HEK293T (cell line): ENCODE measurements at regions not wholly inside any gene's neighbourhood (a gene's known extent, or its start where the extent isn't known, plus 50 kb on each side); places are given as distances from the start of the nearest gene placed in this dataset.

Experiments
- CTCF ChIA-PET: fragments of 350-600 bp; formaldehyde crosslinking; extraction: SDS; loops from one replicate; lab custom pipeline; 2021; ENCODE audit warnings: antibody characterized with exemption, inconsistent platforms; lab: Yijun Ruan, JAX
- POLR2A ChIA-PET: fragments of 350-600 bp; formaldehyde crosslinking; extraction: SDS; loops from one replicate; lab custom pipeline; 2020; ENCODE audit warnings: antibody characterized with exemption, inconsistent platforms; lab: Yijun Ruan, JAX
- DNase-seq: peaks from one replicate; pipeline ENCODE4 v3.0.0; 2012; ENCODE audit warnings: mixed read lengths; ENCODE audit errors: extremely low spot score
- ARNT ChIP-seq: fragments of 450-650 bp; IDR thresholded peaks from 2 replicates; pipeline ENCODE4 v1.6.1; 2017; ENCODE audit warnings: mild to moderate bottlenecking
- BHLHE40 ChIP-seq: fragments of 450-650 bp; IDR thresholded peaks from 2 replicates; pipeline ENCODE4 v1.6.1; 2016; ENCODE audit warnings: mild to moderate bottlenecking, moderate library complexity, borderline replicate concordance
- CTBP1 ChIP-seq: fragments of 450-650 bp; IDR thresholded peaks from 2 replicates; pipeline ENCODE4 v1.6.1; 2016; ENCODE audit warnings: borderline replicate concordance
- ELF4 ChIP-seq: fragments of 450-650 bp; IDR thresholded peaks from 2 replicates; pipeline ENCODE4 v1.6.1; 2017; ENCODE audit warnings: antibody characterized with exemption
- FOXA1 ChIP-seq: fragments of 450-650 bp; IDR thresholded peaks from 2 replicates; pipeline ENCODE4 v1.6.1; 2016; ENCODE audit warnings: mild to moderate bottlenecking
- FOXK2 ChIP-seq: fragments of 450-650 bp; IDR thresholded peaks from 2 replicates; pipeline ENCODE4 v1.6.1; 2016; ENCODE audit warnings: mild to moderate bottlenecking
- FOXM1 ChIP-seq: fragments of 450-650 bp; IDR thresholded peaks from 2 replicates; pipeline ENCODE4 v1.6.1; 2017; ENCODE audit warnings: mild to moderate bottlenecking, borderline replicate concordance
- HDGF ChIP-seq: fragments of 450-650 bp; IDR thresholded peaks from 2 replicates; pipeline ENCODE4 v1.6.1; 2017; ENCODE audit warnings: antibody characterized with exemption, borderline replicate concordance
- L3MBTL2 ChIP-seq: fragments of 450-650 bp; conservative IDR thresholded peaks from 2 replicates; pipeline ENCODE4 v1.6.1; 2016; ENCODE audit warnings: mild to moderate bottlenecking
- LEF1 ChIP-seq: fragments of 450-650 bp; IDR thresholded peaks from 2 replicates; pipeline ENCODE4 v1.6.1; 2017; ENCODE audit warnings: mild to moderate bottlenecking, borderline replicate concordance
- NFRKB ChIP-seq: fragments of 450-650 bp; IDR thresholded peaks from 2 replicates; pipeline ENCODE4 v1.6.1; 2016; ENCODE audit warnings: mild to moderate bottlenecking, moderate library complexity
- SP1 ChIP-seq: fragments of 450-650 bp; IDR thresholded peaks from 2 replicates; pipeline ENCODE4 v1.6.1; 2017
- SUZ12 ChIP-seq: fragments of 450-650 bp; IDR thresholded peaks from 2 replicates; pipeline ENCODE4 v1.6.1; 2016; ENCODE audit warnings: mild to moderate bottlenecking
- TARDBP ChIP-seq: fragments of 450-650 bp; IDR thresholded peaks from 2 replicates; pipeline ENCODE4 v1.6.1; 2016
- ZNF384 ChIP-seq: fragments of 450-650 bp; IDR thresholded peaks from 2 replicates; pipeline ENCODE4 v1.6.1; 2016
- TF ChIP-seq, protein P1 (sequence below): fragments of 450-650 bp; IDR thresholded peaks from 2 replicates; pipeline ENCODE4 v1.6.1; 2016

- CTCF ChIA-PET, result no interaction called here
- POLR2A ChIA-PET, result no interaction called here
- TF ChIP-seq BHLHE40, result no peak
- TF ChIP-seq FOXK2, result no peak
- TF ChIP-seq ELF4, result no peak
- no peak for TF ChIP-seq FOXM1
- TF ChIP-seq LEF1, result no peak
- TF ChIP-seq, protein P1, sequence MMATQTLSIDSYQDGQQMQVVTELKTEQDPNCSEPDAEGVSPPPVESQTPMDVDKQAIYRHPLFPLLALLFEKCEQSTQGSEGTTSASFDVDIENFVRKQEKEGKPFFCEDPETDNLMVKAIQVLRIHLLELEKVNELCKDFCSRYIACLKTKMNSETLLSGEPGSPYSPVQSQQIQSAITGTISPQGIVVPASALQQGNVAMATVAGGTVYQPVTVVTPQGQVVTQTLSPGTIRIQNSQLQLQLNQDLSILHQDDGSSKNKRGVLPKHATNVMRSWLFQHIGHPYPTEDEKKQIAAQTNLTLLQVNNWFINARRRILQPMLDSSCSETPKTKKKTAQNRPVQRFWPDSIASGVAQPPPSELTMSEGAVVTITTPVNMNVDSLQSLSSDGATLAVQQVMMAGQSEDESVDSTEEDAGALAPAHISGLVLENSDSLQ, result no peak
- no peak for TF ChIP-seq ZNF384
- TF ChIP-seq NFRKB, result no peak
- TF ChIP-seq HDGF, result no peak
- TF ChIP-seq SUZ12, result no peak
- TF ChIP-seq CTBP1, result no peak
- no peak for TF ChIP-seq L3MBTL2
- TF ChIP-seq TARDBP, result no peak
- no peak for TF ChIP-seq SP1
- TF ChIP-seq FOXA1, result no peak
- no peak for DNase-seq
These were observed 66.3 kb upstream of the TMEM215 start for GRCh38 chr9:32716955-32717543.

DNA sequence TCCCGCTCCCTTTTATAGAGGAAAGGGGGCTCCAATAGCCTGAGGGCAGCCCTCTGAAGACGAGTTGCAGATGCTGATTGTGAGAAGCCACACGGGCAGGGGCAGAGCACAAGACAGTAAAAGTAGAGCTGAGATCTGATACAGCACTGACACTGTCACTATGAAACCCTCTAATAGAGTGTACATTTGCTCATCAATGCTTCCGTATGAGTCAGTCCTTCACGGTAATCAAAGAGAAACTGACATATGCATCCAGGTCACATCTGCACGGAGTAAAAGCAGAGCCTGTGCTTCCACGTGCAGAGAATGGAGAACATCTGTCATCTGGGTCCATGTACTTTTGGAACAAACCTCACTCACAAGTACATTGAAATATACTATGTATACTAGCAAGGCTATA is 60.6 kb upstream of the TMEM215 start:
- TF ChIP-seq BHLHE40 (no peak), SP1 (no peak), HDGF (no peak), FOXM1 (no peak)
- ChIA-PET CTCF (no interaction called here), POLR2A (no interaction called here)
- DNase-seq, result no peak

DNA sequence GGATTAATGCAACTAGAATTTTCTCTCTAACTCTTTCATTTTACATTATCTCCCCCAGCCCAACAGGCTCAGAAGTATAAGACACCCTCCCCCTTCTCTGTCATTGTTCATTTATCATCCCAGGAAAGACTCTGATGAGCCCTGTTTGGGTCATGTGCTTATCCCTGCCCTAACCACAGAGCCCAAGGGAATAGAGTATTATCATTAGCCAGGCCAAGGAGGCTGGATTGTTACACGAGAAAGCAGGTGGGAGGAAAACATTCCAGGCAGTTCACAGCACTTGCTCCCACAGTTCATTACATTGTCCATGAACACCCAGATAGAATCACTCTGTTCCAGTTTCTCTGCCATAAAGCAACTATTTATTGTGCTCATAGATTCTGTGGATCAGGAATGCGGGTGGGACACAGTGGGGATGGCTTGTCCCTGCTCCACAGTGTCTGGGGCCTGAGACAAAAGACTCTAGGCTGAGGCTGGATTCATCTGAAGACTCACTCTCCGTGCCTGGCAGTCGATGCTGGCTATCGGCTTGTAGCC is 59.5 kb upstream of the TMEM215 start:
- no peak for DNase-seq
- POLR2A ChIA-PET, result no interaction called here

DNA sequence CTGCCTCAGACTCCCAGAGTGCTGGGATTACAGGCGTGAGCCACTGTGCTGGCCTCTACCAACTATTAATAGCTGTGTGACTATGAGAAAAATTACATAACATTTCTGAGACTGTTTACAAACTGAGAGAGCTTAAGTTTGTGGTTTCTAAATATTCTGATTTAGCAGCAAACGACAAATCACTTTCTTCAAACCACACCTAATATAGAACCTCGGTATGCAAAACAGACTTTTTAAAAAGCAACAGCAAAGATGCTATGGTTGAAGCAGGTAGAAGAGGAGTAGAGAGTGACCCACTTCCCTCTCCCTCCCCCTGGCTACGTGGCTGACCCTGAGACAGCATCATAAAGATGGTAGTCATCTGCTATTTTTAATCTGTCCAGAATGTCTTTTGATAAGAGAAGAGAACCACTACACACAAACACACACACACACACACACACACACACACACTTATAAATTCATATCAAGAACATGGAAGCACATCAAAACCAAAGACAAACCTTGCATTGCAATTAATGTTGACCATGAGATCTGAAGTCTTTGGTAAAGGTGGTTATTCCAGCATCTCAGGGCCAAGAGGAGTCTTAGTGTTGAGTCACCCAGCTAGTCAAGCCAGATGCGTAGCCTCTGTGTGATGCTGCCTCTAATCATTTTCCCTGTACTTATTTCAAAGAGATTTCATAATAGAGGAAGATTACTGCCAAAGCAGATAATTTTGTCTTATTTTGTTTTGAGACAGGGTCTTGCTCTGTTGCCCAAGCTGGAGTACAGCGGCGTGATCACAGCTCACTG is 58.1 kb upstream of the TMEM215 start:
- ChIA-PET POLR2A (no interaction called here), CTCF (no interaction called here)
- DNase-seq, result no peak
- TF ChIP-seq SP1 (no peak), FOXA1 (no peak), CTBP1 (no peak), ELF4 (no peak), FOXK2 (no peak), NFRKB (no peak), FOXM1 (no peak)

More for the DNA sequence above, 59.5 kb upstream of the TMEM215 start:
- no peak for TF ChIP-seq ARNT
- TF ChIP-seq L3MBTL2, result no peak
- no peak for TF ChIP-seq SP1
- no peak for TF ChIP-seq BHLHE40
- CTCF ChIA-PET, result no interaction called here

DNA sequence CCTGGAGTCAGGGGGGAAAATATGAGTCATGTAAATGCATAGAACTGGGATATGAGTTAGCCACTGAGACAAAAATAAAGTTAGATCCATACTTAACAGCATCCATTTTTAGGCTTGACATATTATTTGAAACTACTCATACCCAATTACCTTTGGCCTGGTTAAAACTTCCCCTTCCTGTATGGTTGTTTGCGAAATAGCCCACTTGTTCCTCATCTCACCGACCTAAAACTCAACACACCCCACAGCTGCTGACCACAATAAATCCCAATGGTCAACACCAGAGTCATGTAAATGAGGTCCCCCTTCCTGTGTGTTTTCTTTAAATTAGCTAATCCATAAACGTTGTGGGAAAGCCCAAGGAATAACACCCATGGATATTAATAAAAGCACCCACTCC is 55.2 kb upstream of the TMEM215 start:
- no peak for DNase-seq
- ChIA-PET POLR2A (no interaction called here), CTCF (no interaction called here)
- TF ChIP-seq TARDBP (no peak), LEF1 (no peak), FOXK2 (no peak), BHLHE40 (no peak), ELF4 (no peak), NFRKB (no peak)
